ENCODE measurements at regions not wholly inside any gene's neighbourhood (a gene's known extent, or its start where the extent isn't known, plus 50 kb on each side); places are given as distances from the start of the nearest gene placed in this dataset.
"Not testable (repeated sequence)": the region's sequence is repeated elsewhere in the genome, so short reads cannot be mapped to it uniquely, and the experiment has no call there.

DNA sequence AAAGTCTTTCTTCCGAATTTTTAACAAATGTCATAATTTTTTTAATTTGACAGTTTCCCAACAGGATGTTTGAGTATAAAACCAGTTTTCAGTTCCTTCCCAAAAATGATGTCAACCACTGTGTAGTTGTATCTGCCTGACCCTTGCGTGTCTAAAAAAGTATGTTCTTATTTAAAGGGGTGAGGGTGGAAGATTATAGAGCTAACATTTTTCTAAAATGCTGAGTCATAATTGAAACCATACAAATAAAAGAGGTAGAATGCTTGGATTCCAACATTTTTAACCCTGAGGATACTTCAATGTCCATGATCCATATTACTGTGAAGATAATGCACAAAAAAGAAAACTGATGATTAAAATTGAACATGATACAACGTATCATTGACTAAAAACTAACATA, 1388.8 kb downstream of the UQCRFS1 start:
- Histone ChIP-seq H3K4me1 (replicated peaks in 1 of 2) (no peaks in the 10 kb centered on the region), H3K36me3 (replicated peaks in 1 of 2) (no peaks in the 10 kb centered on the region), H3K27me3 (no peaks in the 10 kb centered on the region), H3K9me3 (replicated peaks in 1 of 3) (no peaks in the 10 kb centered on the region), H3K4me3 (no peak overlapping the region), H3K27ac (no peak overlapping the region)
- DNase-seq = no peak
- intact Hi-C loops (cut with DNase I) = no loop called here
- WGBS, 4 donors = 68 to 83% (median 82%) methylated on average over 3 of the region's 3 CpGs
- TF ChIP-seq POLR2A (IDR thresholded peaks at IDR 0.05) = no peak
- TF ChIP-seq, protein P1, sequence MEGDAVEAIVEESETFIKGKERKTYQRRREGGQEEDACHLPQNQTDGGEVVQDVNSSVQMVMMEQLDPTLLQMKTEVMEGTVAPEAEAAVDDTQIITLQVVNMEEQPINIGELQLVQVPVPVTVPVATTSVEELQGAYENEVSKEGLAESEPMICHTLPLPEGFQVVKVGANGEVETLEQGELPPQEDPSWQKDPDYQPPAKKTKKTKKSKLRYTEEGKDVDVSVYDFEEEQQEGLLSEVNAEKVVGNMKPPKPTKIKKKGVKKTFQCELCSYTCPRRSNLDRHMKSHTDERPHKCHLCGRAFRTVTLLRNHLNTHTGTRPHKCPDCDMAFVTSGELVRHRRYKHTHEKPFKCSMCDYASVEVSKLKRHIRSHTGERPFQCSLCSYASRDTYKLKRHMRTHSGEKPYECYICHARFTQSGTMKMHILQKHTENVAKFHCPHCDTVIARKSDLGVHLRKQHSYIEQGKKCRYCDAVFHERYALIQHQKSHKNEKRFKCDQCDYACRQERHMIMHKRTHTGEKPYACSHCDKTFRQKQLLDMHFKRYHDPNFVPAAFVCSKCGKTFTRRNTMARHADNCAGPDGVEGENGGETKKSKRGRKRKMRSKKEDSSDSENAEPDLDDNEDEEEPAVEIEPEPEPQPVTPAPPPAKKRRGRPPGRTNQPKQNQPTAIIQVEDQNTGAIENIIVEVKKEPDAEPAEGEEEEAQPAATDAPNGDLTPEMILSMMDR (IDR thresholded peaks at IDR 0.05) = no peak

DNA sequence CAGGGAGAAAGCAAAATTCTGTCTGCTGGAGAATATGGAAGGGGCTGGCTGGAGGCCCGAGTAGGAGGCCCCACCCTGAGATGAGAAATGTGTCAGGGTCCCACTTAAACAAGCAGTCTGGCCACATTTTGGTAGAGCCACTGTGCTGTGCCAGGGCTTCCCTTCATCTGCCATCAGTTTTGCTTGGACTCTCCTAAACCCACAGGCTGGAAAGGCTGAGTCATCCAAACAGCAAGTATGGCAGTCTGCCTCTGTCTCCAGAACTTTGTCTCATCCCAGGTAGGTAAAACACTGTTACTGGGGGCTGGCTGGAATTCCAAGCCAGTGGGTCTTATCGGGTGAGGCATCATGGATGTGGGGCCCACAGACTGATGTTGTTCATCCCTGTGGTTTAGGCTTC, 1390.6 kb downstream of the UQCRFS1 start:
- Histone ChIP-seq H3K9me3 (replicated peaks in 1 of 3) (no peaks in the 10 kb centered on the region), H3K4me1 (replicated peaks in 1 of 2) (no peaks in the 10 kb centered on the region), H3K4me3 (no peak overlapping the region), H3K27me3 (no peaks in the 10 kb centered on the region), H3K36me3 (replicated peaks in 1 of 2) (no peaks in the 10 kb centered on the region), H3K27ac (no peak overlapping the region)
- TF ChIP-seq POLR2A (IDR thresholded peaks at IDR 0.05) = no peak
- TF ChIP-seq, protein P1 (IDR thresholded peaks at IDR 0.05) = no peak
- WGBS, 4 donors = 46 to 100% (median 94%) methylated on average over 1 to 2 of the region's 2 CpGs
- no peak for DNase-seq
- intact Hi-C loops (cut with DNase I) = no loop called here

DNA sequence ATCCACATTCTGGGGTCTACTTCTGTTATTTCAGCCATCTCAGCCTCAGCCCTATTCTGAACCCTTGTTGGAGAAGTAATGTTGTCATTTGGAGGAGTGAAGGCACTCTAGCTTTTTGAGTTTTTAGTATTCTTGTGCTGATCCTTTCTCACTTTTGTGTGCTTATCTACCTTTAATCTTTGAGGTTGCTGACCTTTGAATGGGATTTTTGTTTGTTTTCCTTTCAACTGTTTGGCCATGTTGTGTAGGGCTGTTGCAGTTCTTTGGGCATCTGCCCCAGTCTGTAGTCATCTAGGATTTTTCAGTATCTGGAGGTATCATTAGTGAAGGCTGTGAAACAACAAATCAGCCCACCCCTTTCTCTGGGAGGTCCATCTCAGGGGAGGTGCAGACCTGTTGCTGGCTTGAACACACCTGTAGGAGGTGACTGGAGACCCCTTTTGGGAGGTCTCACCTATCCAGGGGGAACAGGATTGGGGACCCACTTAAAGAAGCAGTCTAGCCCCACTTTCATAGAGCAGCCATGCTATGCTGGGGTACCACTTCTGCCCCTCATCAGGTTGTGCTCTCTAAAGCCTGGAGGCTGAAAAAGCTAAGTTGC, 1391.4 kb downstream of the UQCRFS1 start:
- no peaks in the 10 kb centered on the region for H3K27me3 ChIP-seq
- no peaks in the 10 kb centered on the region for H3K4me1 ChIP-seq (replicated peaks in 1 of 2)
- intact Hi-C loops (cut with DNase I) = no loop called here
- H3K9me3 ChIP-seq (replicated peaks in 1 of 3) = no peaks in the 10 kb centered on the region
- H3K4me3 ChIP-seq = no peak overlapping the region
- H3K27ac ChIP-seq = no peak overlapping the region
- DNase-seq = no peak
- TF ChIP-seq, protein P1 (IDR thresholded peaks at IDR 0.05) = no peak
- TF ChIP-seq POLR2A (IDR thresholded peaks at IDR 0.05) = no peak
- no peaks in the 10 kb centered on the region for H3K36me3 ChIP-seq (replicated peaks in 1 of 2)

- intact Hi-C loops (cut with DNase I) = no loop called here
- Histone ChIP-seq H3K4me1 (replicated peaks in 1 of 2) (no peaks in the 10 kb centered on the region), H3K36me3 (replicated peaks in 1 of 2) (no peaks in the 10 kb centered on the region), H3K4me3 (no peak overlapping the region), H3K9me3 (replicated peaks in 1 of 3) (no peaks in the 10 kb centered on the region), H3K27me3 (no peaks in the 10 kb centered on the region), H3K27ac (no peak overlapping the region)
- TF ChIP-seq, protein P1 (IDR thresholded peaks at IDR 0.05) = no peak
- no peak for TF ChIP-seq POLR2A (IDR thresholded peaks at IDR 0.05)
- no peak for DNase-seq
- WGBS, 4 donors = 70 to 86% (median 79%) methylated on average over 1 of the region's 1 CpG
These were observed 1397.0 kb downstream of the UQCRFS1 start for GRCh38 chr19:27815985-27816384.

- DNase-seq; H3K27ac ChIP-seq; H3K9me3 ChIP-seq (replicated peaks in 1 of 3); H3K4me3 ChIP-seq; H3K4me1 ChIP-seq (replicated peaks in 1 of 2); H3K36me3 ChIP-seq (replicated peaks in 1 of 2); H3K27me3 ChIP-seq; intact Hi-C loops (cut with DNase I): not testable (repeated sequence)
- 83 to 93% (median 90%) methylated on average over 4 of the region's 4 CpGs for WGBS, 4 donors
These were observed 1398.1 kb downstream of the UQCRFS1 start for GRCh38 chr19:27814834-27815233.

DNA sequence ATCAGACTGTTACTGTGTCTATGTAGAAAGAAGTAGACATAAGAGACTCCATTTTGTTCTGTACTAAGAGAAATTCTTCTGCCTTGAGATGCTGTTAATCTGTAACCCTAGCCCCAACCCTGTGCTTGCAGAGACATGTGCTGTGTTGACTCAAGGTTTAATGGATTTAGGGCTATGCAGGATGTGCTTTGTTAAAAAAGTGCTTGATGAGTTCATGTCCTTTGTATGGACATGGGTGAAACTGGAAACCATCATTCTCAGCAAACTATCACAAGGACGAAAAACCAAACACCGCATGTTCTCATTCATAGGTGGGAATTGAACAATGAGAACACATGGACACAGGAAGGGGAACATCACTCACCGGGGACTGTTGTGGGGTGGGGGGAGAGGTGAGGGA, 1398.7 kb downstream of the UQCRFS1 start:
- H3K27me3 ChIP-seq; H3K4me3 ChIP-seq; H3K27ac ChIP-seq; H3K4me1 ChIP-seq (replicated peaks in 1 of 2); DNase-seq; H3K9me3 ChIP-seq (replicated peaks in 1 of 3); intact Hi-C loops (cut with DNase I); H3K36me3 ChIP-seq (replicated peaks in 1 of 2): not testable (repeated sequence)
- WGBS, 4 donors = 91 to 97% (median 94%) methylated on average over 3 of the region's 3 CpGs
